Iris pigment epithelial cell (primary cell): ENCODE measurements at regions not wholly inside any gene's neighbourhood (a gene's known extent, or its start where the extent isn't known, plus 50 kb on each side); places are given as distances from the start of the nearest gene placed in this dataset.

Experiments
- DNase-seq: peaks from one replicate; pipeline ENCODE4 v3.0.0-alpha.2; 2011; ENCODE audit warnings: low read depth

GRCh38 chr16:79543219-79543618, 57.3 kb downstream of the MAF start:
- DNase-seq, result no peak

DNA sequence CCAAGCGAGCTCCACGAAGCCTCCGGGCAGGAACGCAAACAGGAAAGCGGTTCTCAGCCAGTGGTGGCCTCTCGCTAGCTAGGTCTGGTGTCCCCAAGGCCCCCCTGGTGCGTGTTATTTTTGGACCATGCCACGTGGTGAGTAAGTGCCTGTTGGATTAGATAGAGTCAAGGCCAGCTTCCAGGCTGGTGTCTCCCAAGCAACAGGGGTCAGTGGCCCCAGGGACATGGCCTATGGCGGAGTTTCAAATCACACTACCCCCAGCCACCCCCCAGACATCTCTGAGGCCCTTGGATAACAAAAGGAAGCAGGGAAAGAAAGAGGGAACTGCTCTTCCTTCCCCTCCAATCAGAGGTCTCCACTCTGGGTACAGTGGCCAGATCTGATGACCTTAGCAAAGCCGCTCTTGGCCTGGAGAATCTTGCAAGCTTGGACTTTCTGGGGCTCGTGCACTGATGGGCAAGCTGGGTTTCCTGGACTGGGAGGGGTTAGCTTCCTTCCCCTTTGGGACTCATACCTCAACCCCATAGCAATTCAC, 58.2 kb downstream of the MAF start:
- no peak for DNase-seq

- DNase-seq, result no peak
Observed at GRCh38 chr16:79540825-79541595, 59.5 kb downstream of the MAF start.

DNA sequence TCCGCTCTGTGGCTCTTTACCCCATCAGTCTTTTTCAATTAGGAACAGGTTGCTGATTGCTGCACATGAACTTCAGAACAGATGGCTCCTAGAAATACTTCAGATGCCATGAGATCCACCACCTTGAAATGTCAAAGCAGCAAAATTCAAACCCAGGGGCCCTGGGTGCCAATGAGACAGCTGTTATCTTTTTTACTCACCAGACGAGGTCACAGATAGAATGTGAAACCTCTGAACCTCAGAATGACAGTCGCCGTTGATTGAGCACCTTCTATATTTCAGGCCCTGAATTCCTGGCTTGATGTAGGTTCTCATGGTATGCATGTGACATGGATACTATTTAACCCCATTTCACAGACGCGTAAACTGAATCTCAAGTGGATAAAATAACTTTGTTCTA, 63.0 kb downstream of the MAF start:
- no peak for DNase-seq

DNA sequence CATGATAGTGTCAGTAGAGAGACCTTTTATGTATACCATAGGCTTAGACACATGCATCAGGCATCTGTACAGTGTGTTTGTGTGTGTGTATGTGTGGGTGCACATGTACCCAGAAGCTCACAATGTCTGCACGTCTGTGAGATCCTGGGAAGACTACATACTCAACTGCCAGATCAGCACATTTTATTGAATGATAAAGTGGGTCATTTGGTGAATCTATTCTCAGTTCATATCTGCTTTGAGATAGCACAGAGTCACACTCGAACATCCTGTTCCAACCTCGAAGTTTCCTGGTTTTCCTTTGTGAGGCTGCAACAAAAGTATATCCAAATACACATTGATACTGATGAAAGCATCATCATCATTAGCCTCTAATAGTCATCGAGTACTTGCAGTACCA, 63.6 kb downstream of the MAF start:
- no peak for DNase-seq

GRCh38 chr16:79535130-79535529, 65.4 kb downstream of the MAF start:
- no peak for DNase-seq

GRCh38 chr16:79534143-79534542, 66.4 kb downstream of the MAF start:
- DNase-seq, result no peak

DNA sequence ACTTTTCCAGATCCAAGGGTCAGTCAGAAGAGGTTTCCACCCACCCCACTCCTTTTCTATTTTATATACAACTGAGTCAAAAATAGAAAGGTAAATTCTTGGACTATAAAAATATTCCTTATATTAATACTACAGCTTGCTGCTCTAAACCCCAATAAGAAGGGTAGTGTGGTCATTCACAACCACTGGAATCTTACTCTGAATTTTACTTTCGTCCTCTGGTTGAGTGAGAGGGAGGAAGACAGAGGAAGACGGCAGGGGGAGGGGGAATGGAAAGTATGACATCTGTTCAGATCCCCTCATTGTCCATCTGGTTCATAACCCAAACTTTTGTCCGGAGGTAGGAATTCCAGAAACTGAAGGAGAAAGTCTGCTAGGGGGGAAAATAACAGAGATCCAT, 67.2 kb downstream of the MAF start:
- DNase-seq, result no peak

DNA sequence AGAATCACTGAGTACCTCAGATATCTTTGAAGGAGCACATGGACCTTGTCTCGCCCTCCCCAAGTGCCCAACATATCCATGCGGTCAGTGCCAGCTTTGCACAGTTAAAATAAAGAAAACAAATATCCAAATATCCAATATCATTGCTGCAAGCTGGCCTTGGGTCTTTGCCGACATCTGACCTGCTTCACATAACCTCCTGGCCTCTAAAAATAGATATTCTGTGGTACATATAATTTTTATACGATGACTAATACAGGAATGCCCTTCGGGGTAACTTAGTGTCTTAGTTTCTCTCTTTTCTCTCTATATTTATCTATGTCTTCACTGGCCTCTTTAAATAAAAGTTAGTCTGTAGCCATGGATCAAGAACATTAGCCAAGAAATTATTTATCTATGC, 67.8 kb downstream of the MAF start:
- no peak for DNase-seq

- no peak for DNase-seq
Observed at GRCh38 chr16:79532273-79532672, 68.3 kb downstream of the MAF start.

- no peak for DNase-seq
Observed at GRCh38 chr16:79528338-79528737, 72.2 kb downstream of the MAF start.

- DNase-seq, result no peak
Observed at GRCh38 chr16:79523971-79524370, 76.6 kb downstream of the MAF start.

DNA sequence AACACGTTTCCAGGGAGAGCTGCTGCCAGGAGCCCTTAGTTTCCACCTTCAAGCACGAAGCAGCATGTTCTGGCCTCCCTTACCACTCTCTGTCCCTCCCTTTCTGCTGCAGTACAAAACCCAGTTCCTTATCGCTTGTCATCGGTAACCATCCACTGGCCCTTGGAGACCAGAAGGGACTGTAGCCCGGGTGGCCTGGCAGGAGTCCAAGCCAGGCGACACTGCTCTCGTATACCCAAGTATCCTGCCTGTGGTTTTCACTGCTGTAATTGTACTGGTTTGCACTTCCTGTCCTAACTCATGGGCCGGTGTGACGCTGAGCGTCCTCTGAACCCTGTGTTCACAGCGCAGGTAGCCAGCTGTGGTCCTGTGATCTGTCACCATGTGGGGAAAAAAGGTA, 81.1 kb downstream of the MAF start:
- no peak for DNase-seq

DNA sequence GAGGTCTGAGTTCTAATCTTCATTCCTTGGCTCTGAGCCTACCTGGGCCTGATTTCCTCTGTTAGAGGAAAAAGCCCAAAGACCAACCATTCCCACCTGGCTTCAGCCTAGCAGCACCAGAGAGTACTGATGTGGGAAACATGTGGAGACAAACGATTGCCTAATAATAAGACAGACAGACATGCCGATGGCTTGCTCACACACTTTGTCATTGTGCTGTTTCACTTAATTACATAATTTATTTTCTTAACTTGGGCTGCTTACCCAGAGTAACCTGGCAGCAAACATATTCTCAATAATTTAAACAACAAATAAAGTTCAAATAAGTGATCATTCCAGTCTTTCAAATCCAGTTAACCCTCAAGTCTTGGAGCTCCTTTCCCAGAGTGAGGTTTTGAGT, 83.4 kb downstream of the MAF start:
- DNase-seq, result no peak

DNA sequence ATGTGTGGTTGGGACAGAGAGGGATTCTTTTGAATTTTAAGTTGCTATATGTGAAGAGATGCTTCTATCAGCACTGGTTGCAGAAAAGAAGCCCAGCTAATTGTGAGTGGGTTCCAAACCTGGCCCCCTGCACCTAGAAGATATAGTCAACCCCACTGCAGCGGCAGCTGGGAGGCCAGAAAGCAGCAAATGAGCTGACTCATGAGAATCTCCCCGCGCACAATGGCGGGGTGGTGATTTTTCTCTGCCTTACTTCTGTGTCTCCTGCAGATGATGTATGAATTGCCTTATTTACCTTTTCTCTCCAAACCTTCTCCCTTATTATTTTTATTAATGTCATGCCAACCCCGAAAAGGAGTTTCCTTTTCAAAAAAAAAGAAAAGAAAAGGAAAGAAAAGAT, 89.7 kb downstream of the MAF start:
- no peak for DNase-seq

DNA sequence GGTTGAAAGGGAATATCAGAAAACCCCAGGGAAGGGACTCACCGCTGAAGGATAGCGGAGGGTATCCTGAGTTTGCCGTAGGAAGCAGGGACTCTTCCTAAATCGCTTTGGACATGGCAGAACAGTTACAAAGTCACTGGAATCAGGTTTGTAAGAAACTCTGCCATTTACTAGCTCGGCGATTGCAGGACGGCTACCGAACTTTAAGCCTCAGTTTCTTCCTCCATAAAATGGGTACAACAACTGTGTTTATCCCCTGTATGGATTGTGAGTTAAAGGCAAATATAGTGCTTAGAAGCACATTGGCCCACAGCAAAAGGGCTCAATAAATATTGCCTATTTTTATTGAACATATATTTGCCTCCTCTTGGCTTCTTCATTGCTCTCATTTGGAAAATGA, 90.6 kb downstream of the MAF start:
- DNase-seq, result no peak

DNA sequence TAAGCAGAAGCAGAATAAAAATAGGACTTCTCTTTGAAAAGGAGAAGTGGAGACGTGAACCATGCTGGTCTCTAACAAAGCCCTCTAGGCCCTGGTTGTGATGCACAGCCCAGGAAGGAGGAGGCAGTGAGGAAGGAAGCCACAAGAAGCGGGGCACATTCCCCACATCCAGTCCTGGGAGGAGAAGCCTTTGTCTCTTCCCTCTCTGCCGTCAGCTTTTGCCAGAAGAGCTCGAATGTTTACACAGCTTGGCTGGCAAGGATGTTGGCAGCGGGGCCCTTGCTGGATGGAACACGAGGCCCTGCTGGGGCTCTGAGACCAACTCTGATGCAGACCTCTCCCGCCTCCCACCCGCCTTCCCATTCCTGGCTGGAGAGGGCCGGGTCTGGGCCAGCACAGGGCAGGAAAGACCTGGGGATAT, 91.3 kb downstream of the MAF start:
- no peak for DNase-seq

- DNase-seq, result no peak
Observed at GRCh38 chr16:79508294-79508693, 92.2 kb downstream of the MAF start.

- no peak for DNase-seq
Observed at GRCh38 chr16:79505344-79505743, 95.2 kb downstream of the MAF start.

DNA sequence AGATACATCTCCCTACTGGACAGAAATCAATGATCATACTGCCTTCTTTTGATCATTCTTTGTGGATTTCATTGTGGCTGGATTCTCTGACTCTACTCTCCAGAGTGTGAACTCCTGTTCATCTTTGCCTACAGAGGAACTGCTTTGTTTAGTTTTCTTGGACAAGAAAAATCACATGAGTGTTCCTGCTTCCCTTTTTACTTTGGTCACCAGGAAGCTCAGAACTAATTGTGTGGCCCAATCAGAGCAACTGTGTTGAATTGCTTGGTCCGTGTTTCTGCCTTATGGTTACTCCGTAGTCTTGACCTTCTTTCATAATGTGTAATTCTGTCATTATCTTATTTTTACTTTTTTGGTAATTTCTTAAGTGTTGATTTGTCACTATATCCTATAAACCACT, 97.0 kb downstream of the MAF start:
- no peak for DNase-seq

- no peak for DNase-seq
Observed at GRCh38 chr16:79501446-79501845, 99.1 kb downstream of the MAF start.

DNA sequence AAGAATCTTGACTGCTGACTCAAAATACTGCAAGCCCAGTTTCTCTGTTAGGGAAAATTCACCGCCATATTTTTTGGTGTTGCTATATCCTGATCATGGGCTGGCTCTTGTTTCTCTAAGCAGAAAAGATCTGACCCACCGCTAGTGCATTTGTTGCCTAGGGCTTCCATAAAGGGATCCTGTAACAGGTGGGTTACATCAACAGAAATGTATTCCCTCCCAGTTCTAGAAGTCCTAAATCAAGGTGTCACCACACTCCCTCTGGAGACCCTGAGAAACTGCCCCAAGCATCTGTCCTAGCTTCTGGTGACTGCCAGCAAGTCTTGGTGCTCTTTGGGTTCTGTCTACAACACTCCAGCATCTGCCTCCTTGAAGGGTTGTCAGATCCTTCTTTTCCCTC, 99.7 kb downstream of the MAF start:
- no peak for DNase-seq

DNA sequence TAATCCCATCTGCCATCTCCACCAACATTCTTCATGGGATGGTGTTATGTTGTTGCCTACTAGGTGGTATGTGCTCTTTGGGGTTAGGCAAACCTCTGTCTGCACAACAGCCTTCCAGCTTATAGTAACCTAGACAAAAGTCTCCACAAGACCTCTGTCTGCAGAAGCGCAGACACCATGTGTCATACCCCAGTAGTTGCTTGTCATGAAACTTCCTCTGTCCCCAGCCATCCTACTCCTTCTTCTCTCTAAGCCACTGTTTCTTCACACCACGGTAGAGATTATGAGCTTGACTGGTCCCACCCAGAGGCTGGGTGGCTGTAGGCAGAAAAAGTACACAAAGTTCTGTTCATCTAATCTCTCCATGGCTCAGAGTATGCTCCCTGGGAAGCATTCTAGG, 100.3 kb downstream of the MAF start:
- DNase-seq, result no peak

- DNase-seq, result no peak
Observed at GRCh38 chr16:79498928-79499327, 101.6 kb downstream of the MAF start.
